H1 (cell line): ENCODE measurements at regions not wholly inside any gene's neighbourhood (a gene's known extent, or its start where the extent isn't known, plus 50 kb on each side); places are given as distances from the start of the nearest gene placed in this dataset.

Experiments
- CTCF ChIA-PET: fragments of 300-600 bp; sonication (Branson Sonifier 250); formaldehyde crosslinking; loops from one replicate; lab custom pipeline; 2021; ENCODE audit not compliant: partially characterized antibody; lab: Charles Lee
- POLR2A ChIA-PET: fragments of 300-600 bp; sonication (Branson Sonifier 250); formaldehyde crosslinking; loops from one replicate; lab custom pipeline; 2021; ENCODE audit warnings: inconsistent platforms; ENCODE audit not compliant: partially characterized antibody; lab: Charles Lee
- DNase-seq, 2 experiments: peaks; one replicate each; pipeline versions ENCODE4 v3.0.0 to v3.0.0-alpha.2; 2010 to 2022; ENCODE audit warnings: low spot score in 2 of 2, low read depth in 1 of 2, mixed read lengths in 1 of 2
- FAIRE-seq: peaks from 2 replicates; lab custom pipeline; 2011; peaks lifted over from hg19 to GRCh38; lab: Jason Lieb, UNC
- H2AFZ ChIP-seq: 2 replicates; pipeline ENCODE4 v1.8.1; 2012; ENCODE audit warnings: low read length, inconsistent platforms
- H2AK5ac ChIP-seq: 2 replicates; pipeline ENCODE4 v1.6.1; 2013; ENCODE audit warnings: low read depth, low read length
- H2BK120ac ChIP-seq: replicated peaks from 2 replicates; pipeline ENCODE3; 2013; ENCODE audit warnings: low read depth, low read length, inconsistent platforms
- H2BK12ac ChIP-seq: 2 replicates; pipeline ENCODE4 v1.6.1; 2013; ENCODE audit warnings: low read depth, low read length
- H2BK15ac ChIP-seq: 2 replicates; pipeline ENCODE4 v1.6.1; 2013; ENCODE audit warnings: low read length
- H2BK20ac ChIP-seq: 2 replicates; pipeline ENCODE4 v1.6.1; 2013; ENCODE audit warnings: low read length
- H2BK5ac ChIP-seq: 2 replicates; pipeline ENCODE4 v1.6.1; 2013; ENCODE audit warnings: low read depth, low read length
- H3K14ac ChIP-seq: 2 replicates; pipeline ENCODE4 v1.6.1; 2013; ENCODE audit warnings: inconsistent platforms; ENCODE audit not compliant: insufficient read length
- H3K18ac ChIP-seq: 2 replicates; pipeline ENCODE4 v1.6.1; 2013; ENCODE audit warnings: low read length; ENCODE audit errors: extremely low read depth
- H3K23ac ChIP-seq: 2 replicates; pipeline ENCODE4 v1.6.1; 2013; ENCODE audit warnings: inconsistent platforms; ENCODE audit not compliant: insufficient read length
- H3K23me2 ChIP-seq: 2 replicates; pipeline ENCODE4 v1.6.1; 2013; ENCODE audit warnings: low read depth, low read length
- H3K27ac ChIP-seq: 2 replicates; pipeline ENCODE4 v1.6.1; 2011; ENCODE audit warnings: low read depth, low read length, inconsistent platforms
- H3K27me3 ChIP-seq, 4 experiments: replicated peaks in 1 of 4; 1 replicate in 1 of 4; 2 replicates in 3 of 4; pipeline versions ENCODE4 v1.6.1 to v1.8.1; 2011 to 2013; ENCODE audit warnings: low read length in 3 of 4, mild to moderate bottlenecking in 3 of 4, inconsistent platforms in 2 of 4, mixed read lengths in 2 of 4, moderate library complexity in 1 of 4; ENCODE audit not compliant: control insufficient read depth in 3 of 4, insufficient read depth in 3 of 4; ENCODE audit errors: extremely low read depth in 1 of 4
- H3K36me3 ChIP-seq, 4 experiments: 2 replicates each; pipeline versions ENCODE4 v1.6.1 to v1.8.1; 2011 to 2013; ENCODE audit warnings: mild to moderate bottlenecking in 4 of 4, low read length in 3 of 4, moderate library complexity in 2 of 4, control low read depth in 1 of 4, inconsistent platforms in 1 of 4; ENCODE audit not compliant: insufficient read depth in 4 of 4, control insufficient read depth in 2 of 4
- H3K4ac ChIP-seq: replicated peaks from 2 replicates; pipeline ENCODE3; 2013; ENCODE audit warnings: low read length, low read depth, mixed read lengths, inconsistent platforms; ENCODE audit not compliant: insufficient read length
- H3K4me1 ChIP-seq, 4 experiments: replicated peaks in 1 of 4; 1 replicate in 1 of 4; 2 replicates in 3 of 4; pipeline versions ENCODE4 v1.6.1 to v1.8.1; 2011 to 2013; ENCODE audit warnings: low read length in 3 of 4, inconsistent platforms in 2 of 4, mixed read lengths in 1 of 4; ENCODE audit not compliant: insufficient read depth in 4 of 4, control insufficient read depth in 3 of 4
- H3K4me2 ChIP-seq, 2 experiments: 2 replicates each; pipeline versions ENCODE4 v1.6.1 to v1.8.1; 2011 to 2013; ENCODE audit warnings: low read depth in 2 of 2, low read length in 2 of 2, control low read depth in 1 of 2, inconsistent platforms in 1 of 2, mild to moderate bottlenecking in 1 of 2; ENCODE audit not compliant: insufficient read depth in 1 of 2
- H3K4me3 ChIP-seq, 4 experiments: fragments of 200-600, 300-600 bp in 1 of 4; sonication (generic), shearing (Covaris generic), sonication (Bioruptor Twin) in 1 of 4; 2 replicates each; pipeline versions ENCODE4 v1.5.1 to v1.8.1; 2011 to 2016; ENCODE audit warnings: low read length in 4 of 4, low read depth in 3 of 4, control low read depth in 2 of 4, inconsistent platforms in 2 of 4, mild to moderate bottlenecking in 2 of 4, mixed read lengths in 1 of 4, moderate library complexity in 1 of 4; ENCODE audit not compliant: insufficient read depth in 2 of 4; ENCODE audit errors: extremely low read depth in 1 of 4
- H3K56ac ChIP-seq: replicated peaks from 2 replicates; pipeline ENCODE3; 2013; ENCODE audit warnings: low read depth, mild to moderate bottlenecking, mixed read lengths, low read length, inconsistent platforms; ENCODE audit not compliant: insufficient read length
- H3K79me1 ChIP-seq: 2 replicates; pipeline ENCODE4 v1.6.1; 2013; ENCODE audit warnings: low read depth, low read length, control low read depth
- H3K79me2 ChIP-seq, 2 experiments: 2 replicates each; pipeline versions ENCODE4 v1.6.1 to v1.8.1; 2012 to 2013; ENCODE audit warnings: low read length in 2 of 2, mild to moderate bottlenecking in 2 of 2, inconsistent platforms in 1 of 2; ENCODE audit not compliant: insufficient read depth in 2 of 2, control insufficient read depth in 1 of 2
- H3K9ac ChIP-seq, 4 experiments: replicated peaks in 1 of 4; 1 replicate in 1 of 4; 2 replicates in 3 of 4; pipeline versions ENCODE4 v1.6.1 to v1.8.1; 2011 to 2013; ENCODE audit warnings: low read depth in 3 of 4, low read length in 3 of 4, control low read depth in 2 of 4, mild to moderate bottlenecking in 2 of 4, moderate library complexity in 2 of 4, inconsistent platforms in 1 of 4; ENCODE audit errors: extremely low read depth in 1 of 4
- H3K9me3 ChIP-seq, 2 experiments: 2 replicates each; pipeline versions ENCODE4 v1.6.1 to v1.8.1; 2012 to 2013; ENCODE audit warnings: mild to moderate bottlenecking in 2 of 2, moderate library complexity in 2 of 2, control low read depth in 1 of 2, inconsistent platforms in 1 of 2, low read depth in 1 of 2, low read length in 1 of 2, mixed read lengths in 1 of 2; ENCODE audit not compliant: insufficient read depth in 2 of 2
- H4K20me1 ChIP-seq, 2 experiments: replicated peaks in 1 of 2; 2 replicates each; pipeline versions ENCODE3 to v1.8.1; 2011 to 2013; ENCODE audit warnings: inconsistent platforms in 2 of 2, low read length in 2 of 2, mild to moderate bottlenecking in 1 of 2; ENCODE audit not compliant: insufficient read depth in 2 of 2, control insufficient read depth in 1 of 2
- H4K5ac ChIP-seq: 2 replicates; pipeline ENCODE4 v1.6.1; 2013; ENCODE audit warnings: low read length, low read depth, mixed read lengths, inconsistent platforms; ENCODE audit not compliant: insufficient read length
- H4K8ac ChIP-seq: 2 replicates; pipeline ENCODE4 v1.8.0; 2013; ENCODE audit warnings: mild to moderate bottlenecking, moderate library complexity, low read length, inconsistent platforms; ENCODE audit not compliant: insufficient read depth; ENCODE audit errors: extremely low read depth
- H4K91ac ChIP-seq: replicated peaks from 2 replicates; pipeline ENCODE3; 2013; ENCODE audit warnings: low read length, mixed read lengths, inconsistent platforms; ENCODE audit not compliant: insufficient read length
- BRCA1 ChIP-seq: IDR thresholded peaks from 2 replicates; pipeline ENCODE4 v1.6.1; 2012; ENCODE audit warnings: low read depth, low read length, improper control_type of control experiment
- CREB1 ChIP-seq: IDR thresholded peaks from 2 replicates; pipeline ENCODE4 v1.6.1; 2012; ENCODE audit warnings: inconsistent platforms
- EP300 ChIP-seq, 2 experiments: IDR thresholded peaks; 1 replicate in 1 of 2; 2 replicates in 1 of 2; pipeline ENCODE4 v1.6.1; 2011 to 2012; ENCODE audit warnings: low read depth in 2 of 2, low read length in 2 of 2, mild to moderate bottlenecking in 2 of 2, borderline replicate concordance in 1 of 2, inconsistent platforms in 1 of 2, moderate library complexity in 1 of 2
- FOSL1 ChIP-seq: IDR thresholded peaks from 2 replicates; pipeline ENCODE4 v1.6.1; 2011; ENCODE audit warnings: mild to moderate bottlenecking, low read depth, low read length, moderate library complexity; ENCODE audit not compliant: insufficient read depth
- JUN ChIP-seq: IDR thresholded peaks from 2 replicates; pipeline ENCODE4 v1.6.1; 2011; ENCODE audit warnings: low read depth, mild to moderate bottlenecking, improper control_type of control experiment, low read length
- KDM1A ChIP-seq: fragments of 200-600, 300-600 bp; sonication (generic); IDR thresholded peaks from 2 replicates; pipeline ENCODE4 v1.7.1; 2016; ENCODE audit warnings: mild to moderate bottlenecking, low read length, borderline replicate concordance
- NRF1 ChIP-seq: IDR thresholded peaks from 2 replicates; pipeline ENCODE4 v1.6.1; 2011; ENCODE audit warnings: mild to moderate bottlenecking, low read depth, low read length, improper control_type of control experiment
- PHF8 ChIP-seq: fragments of 200-600 bp; sonication (generic); conservative IDR thresholded peaks from 2 replicates; pipeline ENCODE4 v1.7.1; 2012; ENCODE audit warnings: low read depth, mild to moderate bottlenecking, inconsistent platforms, low read length, moderate library complexity
- POLR2A ChIP-seq, 2 experiments: IDR thresholded peaks; 1 replicate in 1 of 2; 2 replicates in 1 of 2; pipeline ENCODE4 v1.6.1; 2011; ENCODE audit warnings: low read depth in 2 of 2, low read length in 2 of 2, mild to moderate bottlenecking in 2 of 2; ENCODE audit errors: control extremely low read depth in 1 of 2
- RBBP5 ChIP-seq: IDR thresholded peaks from 2 replicates; pipeline ENCODE4 v1.7.1; 2012; ENCODE audit warnings: low read depth, mild to moderate bottlenecking, inconsistent platforms, low read length, moderate library complexity, borderline replicate concordance
- SIN3A ChIP-seq, 2 experiments: IDR thresholded peaks in 1 of 2; conservative IDR thresholded peaks in 1 of 2; 2 replicates each; pipeline ENCODE4 v1.6.1; 2011 to 2012; ENCODE audit warnings: low read length in 2 of 2, improper control_type of control experiment in 1 of 2, low read depth in 1 of 2, mild to moderate bottlenecking in 1 of 2
- SIX5 ChIP-seq: IDR thresholded peaks from 2 replicates; pipeline ENCODE4 v1.6.1; 2011; ENCODE audit warnings: mild to moderate bottlenecking, low read depth, low read length
- SP2 ChIP-seq: IDR thresholded peaks from 2 replicates; pipeline ENCODE4 v1.6.1; 2012; ENCODE audit warnings: mild to moderate bottlenecking, low read length, inconsistent platforms
- YY1 ChIP-seq: IDR thresholded peaks from 2 replicates; pipeline ENCODE4 v1.6.1; 2011; ENCODE audit warnings: low read depth, mild to moderate bottlenecking, low read length
- WGBS, 2 experiments: shearing (Covaris generic) in 1 of 2; methylation state at CpG; one replicate each; pipeline versions ENCODE4 v1.1.6 to v1.1.7; 2013 to 2015; ENCODE audit warnings: low lambda C conversion rate in 2 of 2, mixed read lengths in 2 of 2, inconsistent platforms in 1 of 2, low coverage in 1 of 2, missing lambda C conversion rate in 1 of 2; ENCODE audit not compliant: insufficient replicate concordance in 2 of 2, insufficient coverage in 1 of 2, insufficient read length in 1 of 2; ENCODE audit errors: extremely low coverage in 1 of 2, missing lambda C conversion rate in 1 of 2; 5-methylcytosine and 5-hydroxymethylcytosine counted together
- TF ChIP-seq, protein P1 (sequence below): IDR thresholded peaks from 2 replicates; pipeline ENCODE4 v1.6.1; 2011; ENCODE audit warnings: low read depth, mild to moderate bottlenecking, low read length; ENCODE audit not compliant: insufficient read depth

DNA sequence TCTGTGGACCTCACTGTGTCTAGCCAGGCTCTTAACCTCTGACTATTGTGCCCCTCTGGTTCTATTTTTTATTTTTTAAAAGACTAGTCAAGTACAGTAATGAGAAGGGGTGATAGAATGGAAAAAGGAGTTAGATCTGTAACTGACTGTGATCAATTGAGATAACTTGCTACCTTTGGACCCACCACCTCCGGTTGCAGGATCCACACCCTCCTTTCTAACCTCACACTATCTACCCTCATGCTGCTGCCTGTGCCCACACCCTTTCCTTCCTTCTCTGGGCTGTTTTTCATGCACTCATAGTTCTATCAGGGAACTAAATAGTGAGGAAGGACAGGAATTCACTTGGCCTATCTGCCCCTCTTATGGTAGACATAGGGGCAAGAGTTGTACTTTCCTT lies 172.3 kb downstream of the KATNIP start:
- H2BK12ac ChIP-seq, result no peak overlapping the region
- H4K91ac ChIP-seq, result no peak overlapping the region
- DNase-seq (no peak), FAIRE-seq (no peak)
- peaks cover 0 to 7% (median 3%) of the 10 kb centered on the region in 4 experiments; a peak in 5 of 7 replicates for H3K4me1 ChIP-seq
- H3K23me2 ChIP-seq, result no peaks in the 10 kb centered on the region; the same call in 1 of the 2 replicates
- no peak overlapping the region for H3K18ac ChIP-seq
- H2BK15ac ChIP-seq, result no peak overlapping the region
- ChIA-PET CTCF (interaction anchor here (0.9 to 2.6 kb wide), 3 partner anchors 27 to 69 kb away, joined by 3 to 8 read pairs (median 6); no protein-coding TSS in a partner anchor), POLR2A (no interaction called here)
- H3K56ac ChIP-seq, result no peak overlapping the region
- no peak overlapping the region for H2BK120ac ChIP-seq
- no peak overlapping the region for H3K4me3 ChIP-seq
- H4K20me1 ChIP-seq, result no peaks in the 10 kb centered on the region
- no peaks in the 10 kb centered on the region for H3K79me2 ChIP-seq
- H3K27me3 ChIP-seq, result no peaks in the 10 kb centered on the region
- H2AK5ac ChIP-seq, result no peak overlapping the region
- 87% methylated on average over 1 of the region's 1 CpG; no CpG with 5 or more reads in 1 of the 2 experiments for WGBS, 2 experiments
- no peak overlapping the region for H2BK20ac ChIP-seq
- no peak overlapping the region for H4K8ac ChIP-seq
- no peaks in the 10 kb centered on the region; a peak in 3 of 8 replicates for H3K36me3 ChIP-seq
- no peaks in the 10 kb centered on the region for H3K9me3 ChIP-seq
- H2BK5ac ChIP-seq, result no peak overlapping the region
- no peak overlapping the region for H4K5ac ChIP-seq
- H3K79me1 ChIP-seq, result no peaks in the 10 kb centered on the region; the same call in 1 of the 2 replicates
- H3K14ac ChIP-seq, result no peak overlapping the region
- H2AFZ ChIP-seq, result no peak overlapping the region
- no peak overlapping the region for H3K27ac ChIP-seq
- H3K4me2 ChIP-seq, result no peak overlapping the region
- H3K4ac ChIP-seq, result no peak overlapping the region
- no peak overlapping the region for H3K23ac ChIP-seq
- H3K9ac ChIP-seq, result no peak overlapping the region
- no peak for TF ChIP-seq KDM1A
- no peak for TF ChIP-seq SIN3A (conservative IDR thresholded peaks at IDR 0.05 in 1 of 2, IDR thresholded peaks at IDR 0.05 in 1 of 2; ENCODE audit: low read depth in 1 of 2, low read length in 2 of 2)
- TF ChIP-seq POLR2A (IDR thresholded peaks at IDR 0.05; ENCODE audit: control extremely low read depth in 1 of 2, low read depth in 2 of 2, low read length in 2 of 2), result no peak
- no peak for TF ChIP-seq NRF1
- TF ChIP-seq SIX5, result no peak
- no peak for TF ChIP-seq EP300 (IDR thresholded peaks at IDR 0.05; ENCODE audit: borderline replicate concordance in 1 of 2, low read depth in 2 of 2, low read length in 2 of 2)
- TF ChIP-seq, protein P1, sequence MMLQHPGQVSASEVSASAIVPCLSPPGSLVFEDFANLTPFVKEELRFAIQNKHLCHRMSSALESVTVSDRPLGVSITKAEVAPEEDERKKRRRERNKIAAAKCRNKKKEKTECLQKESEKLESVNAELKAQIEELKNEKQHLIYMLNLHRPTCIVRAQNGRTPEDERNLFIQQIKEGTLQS, result no peak
- TF ChIP-seq JUN, result no peak
- TF ChIP-seq CREB1, result no peak
- TF ChIP-seq PHF8, result no peak
- TF ChIP-seq BRCA1, result no peak
- no peak for TF ChIP-seq YY1
- no peak for TF ChIP-seq FOSL1
- no peak for TF ChIP-seq SP2
- TF ChIP-seq RBBP5, result no peak
